ENCODE measurements at regions not wholly inside any gene's neighbourhood (a gene's known extent, or its start where the extent isn't known, plus 50 kb on each side); places are given as distances from the start of the nearest gene placed in this dataset.

GRCh38 chr10:4086131-4086898 is 301.3 kb upstream of the KLF6 start:
- TF ChIP-seq CTCF (optimal IDR thresholded peaks at IDR 0.05 in 1 of 3, IDR thresholded peaks at IDR 0.05 in 1 of 3, conservative IDR thresholded peaks at IDR 0.05 in 1 of 3; ENCODE audit: extremely low read depth in 1 of 3, insufficient read depth in 2 of 3, low read length in 3 of 3) (no peak), EZH2 (IDR thresholded peaks at IDR 0.05; ENCODE audit: low read length) (no peak)
- dilution Hi-C loops (cut with MboI; ENCODE audit: extremely low pct_ligation_motif_present, low sequenced_read_pairs): no loop called here
- Histone ChIP-seq H2AFZ (ENCODE audit: control insufficient read depth, low read length) (no peak overlapping the region), H3K79me2 (ENCODE audit: control insufficient read depth, insufficient read depth, low read length) (no peaks in the 10 kb centered on the region), H3K4me2 (ENCODE audit: control insufficient read depth, extremely low read depth, insufficient read depth, low read depth, low read length) (no peak overlapping the region), H4K20me1 (ENCODE audit: control insufficient read depth, extremely low read depth, insufficient read depth, low read length) (no peaks in the 10 kb centered on the region), H3K4me3 (ENCODE audit: control insufficient read depth in 2 of 3, extremely low read depth in 1 of 3, insufficient read depth in 2 of 3, low read depth in 1 of 3, low read length in 3 of 3) (no peak overlapping the region), H3K9me3 (ENCODE audit: control insufficient read depth, low read depth, low read length) (no peaks in the 10 kb centered on the region), H3K27me3 (ENCODE audit: control insufficient read depth, extremely low read depth, insufficient read depth, low read length) (no peaks in the 10 kb centered on the region), H3K9me1 (ENCODE audit: control insufficient read depth, extremely low read depth, insufficient read depth, low read length) (no peaks in the 10 kb centered on the region), H3K4me1 (ENCODE audit: control insufficient read depth, extremely low read depth, insufficient read depth, low read length) (no peaks in the 10 kb centered on the region), H3K36me3 (ENCODE audit: control insufficient read depth in 2 of 2, extremely low read depth in 1 of 2, insufficient read depth in 2 of 2, low read length in 2 of 2) (no peaks in the 10 kb centered on the region), H3K9ac (ENCODE audit: control insufficient read depth, extremely low read depth, insufficient read depth, low read length) (no peak overlapping the region), H3K27ac (ENCODE audit: control insufficient read depth, insufficient read depth, low read length) (no peak overlapping the region)
- DNase-seq (ENCODE audit: low read depth, low spot score) (no peak), FAIRE-seq (no peak)

GRCh38 chr10:4083509-4084003 is 298.5 kb upstream of the KLF6 start:
- Histone ChIP-seq H3K27me3 (ENCODE audit: control insufficient read depth, extremely low read depth, insufficient read depth, low read length) (no peaks in the 10 kb centered on the region), H3K4me1 (ENCODE audit: control insufficient read depth, extremely low read depth, insufficient read depth, low read length) (no peaks in the 10 kb centered on the region), H3K27ac (ENCODE audit: control insufficient read depth, insufficient read depth, low read length) (no peak overlapping the region), H3K9me3 (ENCODE audit: control insufficient read depth, low read depth, low read length) (no peaks in the 10 kb centered on the region), H4K20me1 (ENCODE audit: control insufficient read depth, extremely low read depth, insufficient read depth, low read length) (no peaks in the 10 kb centered on the region), H2AFZ (ENCODE audit: control insufficient read depth, low read length) (peak overlapping the region; percentile 38), H3K4me3 (ENCODE audit: control insufficient read depth in 2 of 3, extremely low read depth in 1 of 3, insufficient read depth in 2 of 3, low read depth in 1 of 3, low read length in 3 of 3) (no peak overlapping the region), H3K9ac (ENCODE audit: control insufficient read depth, extremely low read depth, insufficient read depth, low read length) (no peak overlapping the region), H3K9me1 (ENCODE audit: control insufficient read depth, extremely low read depth, insufficient read depth, low read length) (no peaks in the 10 kb centered on the region), H3K79me2 (ENCODE audit: control insufficient read depth, insufficient read depth, low read length) (no peaks in the 10 kb centered on the region), H3K4me2 (ENCODE audit: control insufficient read depth, extremely low read depth, insufficient read depth, low read depth, low read length) (no peak overlapping the region), H3K36me3 (ENCODE audit: control insufficient read depth in 2 of 2, extremely low read depth in 1 of 2, insufficient read depth in 2 of 2, low read length in 2 of 2) (no peaks in the 10 kb centered on the region)
- dilution Hi-C loops (cut with MboI; ENCODE audit: extremely low pct_ligation_motif_present, low sequenced_read_pairs): no loop called here
- TF ChIP-seq EZH2 (IDR thresholded peaks at IDR 0.05; ENCODE audit: low read length) (no peak), CTCF (optimal IDR thresholded peaks at IDR 0.05 in 1 of 3, IDR thresholded peaks at IDR 0.05 in 1 of 3, conservative IDR thresholded peaks at IDR 0.05 in 1 of 3; ENCODE audit: extremely low read depth in 1 of 3, insufficient read depth in 2 of 3, low read length in 3 of 3) (no peak)
- no peak for DNase-seq (ENCODE audit: low read depth, low spot score)
- peak; percentile 39 for FAIRE-seq

Measured in keratinocyte (primary cell).